K562 (cell line): ENCODE measurements at regions not wholly inside any gene's neighbourhood (a gene's known extent, or its start where the extent isn't known, plus 50 kb on each side); places are given as distances from the start of the nearest gene placed in this dataset.
A peak's percentile ranks its signal among the peaks of the same experiment; 100 is the strongest.

Source experiments
- ATAC-seq: fragments of 200-7000 bp; cut with Tn5 transposase; 3 replicates; pipeline ENCODE4 v1.9.1; 2020; ENCODE audit warnings: moderate library complexity
- BruUV-seq: library from RNA; stranded (reverse); fragments of 400-500 nt; replicated peaks from 2 replicates; lab custom pipeline; 2021; lab: Mats Ljungman, UMichigan
- CTCF ChIA-PET: fragments of 300-600 bp; formaldehyde crosslinking; extraction: SDS; loops from one replicate; lab custom pipeline; 2021; ENCODE audit warnings: low intra/inter-chr PET ratio; lab: Yijun Ruan, JAX
- POLR2A ChIA-PET: fragments of 300-600, 350-650 bp; sonication (Branson Sonifier 250); formaldehyde crosslinking; extraction: SDS; loops from one replicate; lab custom pipeline; 2021; ENCODE audit warnings: antibody characterized with exemption, inconsistent platforms; lab: Yijun Ruan, JAX
- DNase-seq, 4 experiments: peaks; one replicate each; pipeline versions ENCODE4 v3.0.0 to v3.0.0-alpha.2; 2011 to 2018; ENCODE audit warnings: low spot score in 3 of 4, mixed read lengths in 3 of 4; ENCODE audit errors: extremely low read depth in 1 of 4
- FAIRE-seq: peaks from 2 replicates; lab custom pipeline; 2011; peaks lifted over from hg19 to GRCh38; lab: Jason Lieb, UNC
- H2AFZ ChIP-seq: 2 replicates; pipeline ENCODE4 v1.6.0; 2011; ENCODE audit warnings: low read depth, low read length, control low read depth, inconsistent platforms
- H3K27ac ChIP-seq: fragments of 200-600 bp; 3 replicates; pipeline ENCODE4 v1.8.0; 2011; ENCODE audit warnings: low read depth, mild to moderate bottlenecking, control low read depth, inconsistent platforms, low read length, moderate library complexity, mixed read lengths; ENCODE audit errors: extremely low read depth
- H3K27me3 ChIP-seq, 2 experiments: fragments of 300-600 bp in 1 of 2; 2 replicates in 1 of 2; 3 replicates in 1 of 2; pipeline versions ENCODE4 v1.6.0 to v1.8.0; 2011; ENCODE audit warnings: inconsistent platforms in 2 of 2, low read length in 2 of 2, mild to moderate bottlenecking in 1 of 2, mixed read lengths in 1 of 2, moderate library complexity in 1 of 2; ENCODE audit not compliant: control insufficient read depth in 2 of 2, insufficient read depth in 2 of 2
- H3K36me3 ChIP-seq: fragments of 300-600 bp; 3 replicates; pipeline ENCODE4 v1.8.0; 2011; ENCODE audit warnings: mild to moderate bottlenecking, low read length, inconsistent platforms; ENCODE audit not compliant: control insufficient read depth, insufficient read depth
- H3K4me1 ChIP-seq, 2 experiments: fragments of 200-600 bp in 1 of 2; replicated peaks in 1 of 2; 2 replicates in 1 of 2; 3 replicates in 1 of 2; pipeline versions ENCODE4 v1.5.1 to v1.8.0; 2011; ENCODE audit warnings: inconsistent platforms in 2 of 2, low read length in 2 of 2, mild to moderate bottlenecking in 1 of 2, mixed read lengths in 1 of 2, moderate library complexity in 1 of 2; ENCODE audit not compliant: control insufficient read depth in 2 of 2, insufficient read depth in 2 of 2
- H3K4me2 ChIP-seq: 2 replicates; pipeline ENCODE4 v1.6.1; 2011; ENCODE audit warnings: low read length, control low read depth, inconsistent platforms, mixed read lengths; ENCODE audit not compliant: insufficient read depth
- H3K4me3 ChIP-seq: fragments of 200-600 bp; sonication (generic), shearing (Covaris generic); 2 replicates; pipeline ENCODE4 v1.5.1; 2016; ENCODE audit warnings: control low read depth, inconsistent platforms
- H3K79me2 ChIP-seq: fragments of 200-600 bp; 3 replicates; pipeline ENCODE4 v1.8.0; 2011; ENCODE audit warnings: low read length, inconsistent platforms; ENCODE audit not compliant: control insufficient read depth, insufficient read depth
- H3K9ac ChIP-seq, 2 experiments: 2 replicates each; pipeline versions ENCODE4 v1.6.0 to v1.6.1; 2011; ENCODE audit warnings: low read depth in 2 of 2, low read length in 2 of 2, control low read depth in 1 of 2, inconsistent platforms in 1 of 2, mild to moderate bottlenecking in 1 of 2, mixed read lengths in 1 of 2; ENCODE audit not compliant: insufficient read depth in 1 of 2
- H3K9me1 ChIP-seq: one replicate; pipeline ENCODE4 v1.6.0; 2011; ENCODE audit warnings: inconsistent platforms, mild to moderate bottlenecking, low read length, moderate library complexity; ENCODE audit not compliant: control insufficient read depth, insufficient read depth
- H3K9me3 ChIP-seq: replicated peaks from 2 replicates; pipeline ENCODE4 v1.5.1; 2011; ENCODE audit warnings: low read depth, low read length, inconsistent platforms; ENCODE audit not compliant: control insufficient read depth, insufficient read depth
- H4K20me1 ChIP-seq: replicated peaks from 2 replicates; pipeline ENCODE4 v1.6.1; 2011; ENCODE audit warnings: low read length, inconsistent platforms, mixed read lengths; ENCODE audit not compliant: control insufficient read depth, insufficient read depth
- ELF2 ChIP-seq: fragments of 250-450 bp; sonication (Bioruptor Pico); IDR thresholded peaks from 2 replicates; pipeline ENCODE4 v1.5.0; 2021; ENCODE audit warnings: mild to moderate bottlenecking
- GTF2E2 ChIP-seq: fragments of 200-800 bp; sonication (Bioruptor generic); IDR thresholded peaks from 2 replicates; pipeline ENCODE4 v1.6.1; 2016; ENCODE audit warnings: missing genetic modification characterization, missing compliant biosample characterization
- MTF1 ChIP-seq: fragments of 250-450 bp; sonication (Bioruptor Pico); IDR thresholded peaks from 2 replicates; pipeline ENCODE4 v1.9.0; 2021; ENCODE audit warnings: moderate library complexity, mild to moderate bottlenecking, inconsistent platforms, borderline replicate concordance
- NEUROD1 ChIP-seq: fragments of 150-350 bp; IDR thresholded peaks from 2 replicates; pipeline ENCODE4 v1.6.1; 2014; ENCODE audit warnings: borderline replicate concordance, low read length, low read depth; ENCODE audit not compliant: partially characterized antibody
- RBM14 ChIP-seq: fragments of 200-400 bp; formaldehyde crosslinking; IDR thresholded peaks from 2 replicates; pipeline ENCODE4 v1.6.1; 2018; ENCODE audit warnings: low read depth, mild to moderate bottlenecking, low read length, moderate library complexity, borderline replicate concordance; ENCODE audit not compliant: insufficient read depth
- RBM25 ChIP-seq: fragments of 200-400 bp; formaldehyde crosslinking; IDR thresholded peaks from 2 replicates; pipeline ENCODE4 v1.6.1; 2018; ENCODE audit warnings: low read length, low read depth, moderate library complexity; ENCODE audit not compliant: severe bottlenecking
- SREBF1 ChIP-seq: fragments of 150-350 bp; IDR thresholded peaks from 2 replicates; pipeline ENCODE4 v1.6.1; 2014; ENCODE audit warnings: antibody characterized with exemption, low read depth, low read length, borderline replicate concordance
- STAG1 ChIP-seq: sonication (generic); formaldehyde crosslinking; IDR thresholded peaks from 2 replicates; pipeline ENCODE4 v1.5.0; 2020; ENCODE audit warnings: missing genetic modification reagents, borderline replicate concordance
- ZFP30 ChIP-seq: fragments of 250-450 bp; sonication (Bioruptor Pico); IDR thresholded peaks from 2 replicates; pipeline ENCODE4 v1.8.0; 2022; ENCODE audit warnings: moderate library complexity, mild to moderate bottlenecking, inconsistent platforms, borderline replicate concordance
- ZNF23 ChIP-seq: fragments of 250-450 bp; sonication (Bioruptor Pico); IDR thresholded peaks from 2 replicates; pipeline ENCODE4 v1.4.0; 2020; ENCODE audit warnings: mild to moderate bottlenecking
- ZNF239 ChIP-seq: fragments of 250-450 bp; sonication (Bioruptor Pico); IDR thresholded peaks from 2 replicates; pipeline ENCODE4 v1.4.0; 2020; ENCODE audit warnings: mild to moderate bottlenecking
- ZNF444 ChIP-seq: fragments of 250-450 bp; sonication (Bioruptor Pico); IDR thresholded peaks from 2 replicates; pipeline ENCODE4 v1.4.0; 2020; ENCODE audit warnings: mild to moderate bottlenecking, moderate library complexity
- ZNF586 ChIP-seq: fragments of 450-650 bp; formaldehyde crosslinking; conservative IDR thresholded peaks from 2 replicates; pipeline ENCODE4 v1.4.0; 2020; ENCODE audit warnings: mild to moderate bottlenecking, moderate library complexity
- ZNF589 ChIP-seq: fragments of 200-800 bp; sonication (Bioruptor generic); IDR thresholded peaks from 2 replicates; pipeline ENCODE4 v1.6.1; 2016; ENCODE audit warnings: low read depth, missing genetic modification characterization, missing compliant biosample characterization
- ZNF644 ChIP-seq: fragments of 200-800 bp; sonication (Bioruptor generic); IDR thresholded peaks from 2 replicates; pipeline ENCODE4 v1.6.1; 2016; ENCODE audit warnings: low read depth, missing genetic modification characterization, missing compliant biosample characterization
- WGBS: fragments of 100-300 bp; shearing (Covaris generic); methylation state at CpG from one replicate; pipeline ENCODE4 v1.1.6; 2016; ENCODE audit warnings: low coverage, mixed read lengths; ENCODE audit not compliant: insufficient coverage; ENCODE audit errors: missing lambda C conversion rate; 5-methylcytosine and 5-hydroxymethylcytosine counted together
- in situ Hi-C: fragments of 300-500 bp; cut with MboI; formaldehyde crosslinking; loops from 4 replicates; pipeline ENCODE4 v1.15.0; 2018; ENCODE audit warnings: inconsistent platforms, mixed read lengths
- intact Hi-C: fragments of 100-400 bp; cut with micrococcal nuclease; formaldehyde crosslinking; loops from 2 replicates; pipeline ENCODE4 v1.14.2; 2022
- TF ChIP-seq, protein P1 (sequence below): fragments of 200-800 bp; sonication (Bioruptor generic); IDR thresholded peaks from 2 replicates; pipeline ENCODE4 v1.6.1; 2017; ENCODE audit warnings: missing genetic modification characterization, missing compliant biosample characterization

DNA sequence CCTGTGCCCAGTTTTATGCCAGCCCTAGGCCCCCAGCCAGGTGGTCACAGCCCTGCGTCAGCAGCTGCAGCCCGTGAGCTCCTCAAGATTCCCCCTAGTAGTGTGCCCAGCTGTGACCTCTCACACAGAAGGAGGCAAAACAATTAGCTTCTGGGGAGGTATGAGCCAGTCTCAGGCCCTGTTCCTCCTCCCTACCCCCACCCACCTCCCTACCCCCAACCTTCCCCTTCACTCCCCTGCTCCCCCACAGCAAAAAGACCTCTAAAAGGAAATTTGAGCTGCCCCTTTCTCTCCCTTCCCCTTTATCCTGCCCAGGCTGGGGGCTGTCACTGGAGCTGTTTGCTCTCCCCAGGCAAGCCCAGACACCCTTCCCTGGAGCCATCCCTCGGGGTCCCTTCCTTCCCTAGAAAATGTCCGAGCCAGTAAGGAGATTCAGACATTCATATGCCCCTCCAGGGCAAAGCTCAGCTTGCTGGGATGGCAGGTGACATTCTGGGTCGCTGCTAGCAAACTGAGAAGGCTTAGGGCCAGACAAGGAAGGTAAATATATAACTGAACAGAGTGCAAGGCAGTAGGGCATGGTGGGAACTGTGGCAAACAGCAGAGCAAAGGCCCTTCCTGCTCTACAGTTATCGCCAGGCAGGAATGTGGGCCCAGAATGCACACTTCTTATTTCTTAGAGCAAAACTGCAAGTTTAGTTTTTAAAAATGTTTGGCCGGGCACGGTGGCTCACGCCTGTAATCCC is 300.2 kb downstream of the MN1 start:
- H3K4me1 ChIP-seq = no peaks in the 10 kb centered on the region

DNA sequence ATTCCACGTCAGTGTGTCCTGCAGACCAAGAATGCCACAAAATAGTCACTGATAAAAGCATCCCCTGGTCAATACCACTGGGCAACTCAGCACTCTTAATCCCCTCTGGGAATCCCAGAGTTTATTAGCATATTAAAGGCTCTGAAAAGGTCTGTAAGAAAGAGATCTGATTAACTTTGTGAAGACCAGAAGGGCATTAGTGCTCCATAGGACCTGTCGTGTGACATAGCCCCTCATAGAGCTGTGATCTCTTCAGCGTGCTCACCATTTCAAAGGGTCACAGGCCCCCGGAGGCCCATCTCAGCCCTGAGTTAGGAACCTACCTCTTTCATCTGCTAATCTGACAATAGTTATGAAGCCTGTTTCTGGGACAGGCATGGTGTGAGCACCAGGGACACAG is 299.2 kb downstream of the MN1 start:
- no TSS peak for BruUV-seq
- Histone ChIP-seq H3K4me1 (no peaks in the 10 kb centered on the region), H3K9ac (no peak overlapping the region), H3K9me3 (no peaks in the 10 kb centered on the region), H3K36me3 (no peaks in the 10 kb centered on the region), H4K20me1 (no peaks in the 10 kb centered on the region; the same call in 1 of the 2 replicates), H3K27ac (no peak overlapping the region), H3K4me2 (no peak overlapping the region), H3K27me3 (no peaks in the 10 kb centered on the region; a peak in 1 of 5 replicates), H3K4me3 (no peak overlapping the region), H3K9me1 (no peaks in the 10 kb centered on the region), H2AFZ (no peak overlapping the region), H3K79me2 (no peaks in the 10 kb centered on the region)
- POLR2A ChIA-PET = interaction anchor here (0.6 kb wide), 1 partner anchor 25 kb away, joined by 3 read pairs; no protein-coding TSS in a partner anchor
- CTCF ChIA-PET = no interaction called here
- in situ Hi-C loops = no loop called here
- intact Hi-C loops = no loop called here
- ATAC-seq (no peak), FAIRE-seq (no peak), DNase-seq (no peak)
- 0% methylated on average over 2 of the region's 4 CpGs for WGBS
- TF ChIP-seq ELF2 (CRISPR knock-in tag) (no peak), STAG1 (CRISPR knock-in tag) (no peak), NEUROD1 (no peak), RBM25 (peak; percentile 20), ZNF444 (CRISPR knock-in tag) (no peak), ZNF239 (peak; percentile 89)
- TF ChIP-seq, protein P1, sequence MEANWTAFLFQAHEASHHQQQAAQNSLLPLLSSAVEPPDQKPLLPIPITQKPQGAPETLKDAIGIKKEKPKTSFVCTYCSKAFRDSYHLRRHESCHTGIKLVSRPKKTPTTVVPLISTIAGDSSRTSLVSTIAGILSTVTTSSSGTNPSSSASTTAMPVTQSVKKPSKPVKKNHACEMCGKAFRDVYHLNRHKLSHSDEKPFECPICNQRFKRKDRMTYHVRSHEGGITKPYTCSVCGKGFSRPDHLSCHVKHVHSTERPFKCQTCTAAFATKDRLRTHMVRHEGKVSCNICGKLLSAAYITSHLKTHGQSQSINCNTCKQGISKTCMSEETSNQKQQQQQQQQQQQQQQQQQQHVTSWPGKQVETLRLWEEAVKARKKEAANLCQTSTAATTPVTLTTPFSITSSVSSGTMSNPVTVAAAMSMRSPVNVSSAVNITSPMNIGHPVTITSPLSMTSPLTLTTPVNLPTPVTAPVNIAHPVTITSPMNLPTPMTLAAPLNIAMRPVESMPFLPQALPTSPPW = no peak

More for the DNA sequence above, 300.2 kb downstream of the MN1 start:
- no peaks in the 10 kb centered on the region for H3K36me3 ChIP-seq
- WGBS = 13% methylated on average over 9 of the region's 9 CpGs
- ChIA-PET CTCF (no interaction called here), POLR2A (interaction anchor here (0.9 kb wide), 1 partner anchor 24 kb away, joined by 3 read pairs; no protein-coding TSS in a partner anchor)
- H4K20me1 ChIP-seq = no peaks in the 10 kb centered on the region; the same call in 1 of the 2 replicates
- TF ChIP-seq MTF1 (no peak), ZFP30 (CRISPR knock-in tag) (no peak), ZNF23 (CRISPR knock-in tag) (no peak), SREBF1 (no peak), RBM14 (no peak), ZNF644 (tag) (no peak), GTF2E2 (no peak), ZNF589 (CRISPR knock-in tag) (no peak), ZNF586 (no peak)
- H3K9ac ChIP-seq = no peak overlapping the region
- no TSS peak for BruUV-seq
- H2AFZ ChIP-seq = no peak overlapping the region
- no peaks in the 10 kb centered on the region; a peak in 1 of 5 replicates for H3K27me3 ChIP-seq
- H3K27ac ChIP-seq = no peak overlapping the region
- no peaks in the 10 kb centered on the region for H3K9me3 ChIP-seq
- no peak for ATAC-seq
- DNase-seq = no peak
- H3K4me3 ChIP-seq = no peak overlapping the region
- no peaks in the 10 kb centered on the region for H3K9me1 ChIP-seq
- no peaks in the 10 kb centered on the region for H3K79me2 ChIP-seq
- in situ Hi-C loops (no loop called here), intact Hi-C loops (no loop called here)
- no peak for FAIRE-seq
- H3K4me2 ChIP-seq = no peak overlapping the region
